OCI-LY3 (cell line): ENCODE measurements at regions not wholly inside any gene's neighbourhood (a gene's known extent, or its start where the extent isn't known, plus 50 kb on each side); places are given as distances from the start of the nearest gene placed in this dataset.
"Not testable (repeated sequence)": the region's sequence is repeated elsewhere in the genome, so short reads cannot be mapped to it uniquely, and the experiment has no call there.

Experiments
- H2AFZ ChIP-seq: fragments of 200-600, 300-600 bp; shearing (Covaris generic); 2 replicates; pipeline ENCODE4 v1.6.0; 2014; ENCODE audit warnings: antibody characterized with exemption, low read depth, low read length
- H3K27ac ChIP-seq: fragments of 200-600, 300-600 bp; sonication (generic); 2 replicates; pipeline ENCODE4 v1.5.1; 2014; ENCODE audit warnings: mild to moderate bottlenecking, low read length, moderate library complexity, mixed read lengths
- H3K27me3 ChIP-seq: fragments of 200-600, 300-600 bp; sonication (generic); 2 replicates; pipeline ENCODE4 v1.6.1; 2014; ENCODE audit warnings: low read depth, low read length, mixed read lengths
- H3K36me3 ChIP-seq: fragments of 200-600, 300-600 bp; sonication (generic); replicated peaks from 2 replicates; pipeline ENCODE3; 2014; ENCODE audit warnings: low read depth, low read length, mixed read lengths
- H3K4me1 ChIP-seq: fragments of 300-600, 200-600 bp; sonication (generic); 2 replicates; pipeline ENCODE4 v1.6.1; 2014; ENCODE audit warnings: low read length, mixed read lengths
- H3K4me2 ChIP-seq: fragments of 200-600, 300-600 bp; sonication (generic); 2 replicates; pipeline ENCODE4 v1.6.1; 2014; ENCODE audit warnings: low read length, mixed read lengths
- H3K4me3 ChIP-seq: fragments of 300-600, 200-600 bp; sonication (generic); 2 replicates; pipeline ENCODE4 v1.5.1; 2014; ENCODE audit warnings: antibody characterized with exemption, mild to moderate bottlenecking, low read length, moderate library complexity
- H3K79me2 ChIP-seq: fragments of 300-600, 200-600 bp; shearing (Covaris generic); 2 replicates; pipeline ENCODE4 v1.6.1; 2014; ENCODE audit warnings: mild to moderate bottlenecking, low read length, mixed read lengths
- H3K9ac ChIP-seq: fragments of 300-600, 200-600 bp; shearing (Covaris generic); 2 replicates; pipeline ENCODE4 v1.6.0; 2014; ENCODE audit warnings: mild to moderate bottlenecking, low read length, moderate library complexity
- H3K9me3 ChIP-seq: fragments of 200-600, 300-600 bp; shearing (Covaris generic); 2 replicates; pipeline ENCODE4 v1.6.1; 2014; ENCODE audit warnings: low read length, mixed read lengths; ENCODE audit not compliant: insufficient read depth
- H4K20me1 ChIP-seq: fragments of 200-600, 300-600 bp; sonication (generic); 2 replicates; pipeline ENCODE4 v1.6.1; 2016; ENCODE audit warnings: low read length, mixed read lengths; ENCODE audit not compliant: insufficient read depth
- EZH2phosphoT487 ChIP-seq: fragments of 200-600 bp; shearing (Covaris generic); IDR thresholded peaks from 2 replicates; pipeline ENCODE4 v1.6.1; 2018; ENCODE audit warnings: antibody characterized with exemption, mixed run types, low read depth
- TF ChIP-seq, protein P1 (sequence below): fragments of 200-600, 300-600 bp; sonication (generic); IDR thresholded peaks from 2 replicates; pipeline ENCODE4 v1.5.1; 2014; ENCODE audit warnings: antibody characterized with exemption, low read length, low read depth

DNA sequence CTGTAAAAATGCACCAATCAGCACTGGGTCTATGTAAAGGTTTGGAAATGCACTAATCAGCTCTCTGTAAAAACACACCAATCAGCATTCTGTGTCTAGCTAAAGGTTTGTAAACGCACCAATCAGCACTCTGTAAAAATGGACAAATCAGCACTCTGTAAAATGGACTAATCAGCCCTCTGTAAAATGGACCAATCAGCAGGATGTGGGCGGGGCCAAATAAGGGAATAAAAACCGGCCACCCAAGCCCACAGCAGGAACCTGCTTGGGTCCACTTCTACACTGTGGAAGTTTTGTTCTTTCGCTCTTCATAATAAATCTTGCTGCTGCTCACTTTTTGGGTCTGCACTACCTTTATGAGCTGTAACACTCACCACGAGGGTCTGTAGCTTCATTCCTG is 101.0 kb downstream of the SMC2 start:
- not testable (repeated sequence) for H3K36me3 ChIP-seq, H3K9me3 ChIP-seq, H3K4me3 ChIP-seq, H3K27me3 ChIP-seq, H3K79me2 ChIP-seq, H3K27ac ChIP-seq, H3K9ac ChIP-seq, H2AFZ ChIP-seq, H3K4me2 ChIP-seq, H4K20me1 ChIP-seq
- peaks cover 28% of the 10 kb centered on the region for H3K4me1 ChIP-seq

DNA sequence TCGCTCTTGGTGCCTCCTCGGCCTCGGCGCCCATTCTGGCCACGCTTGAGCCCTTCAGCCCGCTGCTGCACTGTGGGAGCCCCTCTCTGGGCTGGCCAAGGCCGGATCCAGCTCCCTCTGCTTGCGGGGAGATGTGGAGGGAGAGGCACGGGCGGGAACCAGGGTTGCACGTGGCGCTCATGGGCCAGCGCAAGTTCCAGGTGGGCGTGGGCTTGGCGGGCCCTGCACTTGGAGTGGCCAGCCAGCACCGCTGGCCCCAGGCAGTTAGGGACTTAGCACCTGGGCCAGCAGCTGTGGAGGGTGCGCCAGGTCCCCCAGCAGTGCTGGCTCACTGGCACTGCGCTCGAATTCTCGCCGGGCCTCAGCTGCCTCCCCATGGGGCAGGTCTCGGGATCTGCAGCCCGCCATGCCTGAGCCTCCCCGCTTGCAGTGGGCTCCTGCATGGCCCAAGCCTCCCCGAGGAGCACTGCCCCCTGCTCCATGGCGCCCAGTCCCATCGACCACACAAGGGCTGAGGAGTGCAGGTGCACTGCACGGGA is 106.4 kb downstream of the SMC2 start:
- TF ChIP-seq EZH2phosphoT487, result no peak
- TF ChIP-seq, protein P1, sequence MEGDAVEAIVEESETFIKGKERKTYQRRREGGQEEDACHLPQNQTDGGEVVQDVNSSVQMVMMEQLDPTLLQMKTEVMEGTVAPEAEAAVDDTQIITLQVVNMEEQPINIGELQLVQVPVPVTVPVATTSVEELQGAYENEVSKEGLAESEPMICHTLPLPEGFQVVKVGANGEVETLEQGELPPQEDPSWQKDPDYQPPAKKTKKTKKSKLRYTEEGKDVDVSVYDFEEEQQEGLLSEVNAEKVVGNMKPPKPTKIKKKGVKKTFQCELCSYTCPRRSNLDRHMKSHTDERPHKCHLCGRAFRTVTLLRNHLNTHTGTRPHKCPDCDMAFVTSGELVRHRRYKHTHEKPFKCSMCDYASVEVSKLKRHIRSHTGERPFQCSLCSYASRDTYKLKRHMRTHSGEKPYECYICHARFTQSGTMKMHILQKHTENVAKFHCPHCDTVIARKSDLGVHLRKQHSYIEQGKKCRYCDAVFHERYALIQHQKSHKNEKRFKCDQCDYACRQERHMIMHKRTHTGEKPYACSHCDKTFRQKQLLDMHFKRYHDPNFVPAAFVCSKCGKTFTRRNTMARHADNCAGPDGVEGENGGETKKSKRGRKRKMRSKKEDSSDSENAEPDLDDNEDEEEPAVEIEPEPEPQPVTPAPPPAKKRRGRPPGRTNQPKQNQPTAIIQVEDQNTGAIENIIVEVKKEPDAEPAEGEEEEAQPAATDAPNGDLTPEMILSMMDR, result no peak

DNA sequence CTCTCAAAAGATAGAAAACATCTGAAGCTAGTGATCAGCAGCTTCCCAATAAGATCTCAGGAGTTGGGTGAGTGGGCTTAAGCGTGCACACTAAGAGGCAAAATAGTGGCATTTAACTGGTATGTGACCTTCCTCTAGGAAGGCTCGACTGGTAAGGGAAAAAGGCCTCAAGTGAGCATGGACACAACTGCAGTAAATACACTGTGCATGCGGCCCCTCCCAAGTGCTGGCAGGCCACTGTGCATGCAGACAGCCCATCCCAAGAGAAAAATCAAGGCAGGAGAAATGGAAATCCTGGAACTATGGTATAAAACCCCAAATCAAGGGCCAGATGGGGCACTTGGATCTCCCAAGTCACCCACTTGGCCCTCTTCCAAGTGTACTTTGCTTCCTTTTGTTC is 112.7 kb downstream of the SMC2 start:
- H3K4me3 ChIP-seq, result no peak overlapping the region
- H3K27ac ChIP-seq, result no peak overlapping the region
- H3K4me1 ChIP-seq, result peaks cover 6% of the 10 kb centered on the region
- no peaks in the 10 kb centered on the region for H3K27me3 ChIP-seq
- H4K20me1 ChIP-seq, result no peaks in the 10 kb centered on the region
- no peak overlapping the region for H3K4me2 ChIP-seq
- H3K9me3 ChIP-seq, result no peaks in the 10 kb centered on the region
- no peaks in the 10 kb centered on the region for H3K36me3 ChIP-seq
- no peaks in the 10 kb centered on the region for H3K79me2 ChIP-seq
- no peak overlapping the region for H2AFZ ChIP-seq
- no peak overlapping the region for H3K9ac ChIP-seq
- no peak for TF ChIP-seq EZH2phosphoT487
- TF ChIP-seq, protein P1, result no peak

More for the DNA sequence above, 106.4 kb downstream of the SMC2 start:
- no peak overlapping the region for H3K9ac ChIP-seq
- no peaks in the 10 kb centered on the region for H4K20me1 ChIP-seq
- H3K4me3 ChIP-seq, result no peak overlapping the region
- no peaks in the 10 kb centered on the region for H3K27me3 ChIP-seq
- peaks cover 2% of the 10 kb centered on the region for H3K36me3 ChIP-seq
- no peaks in the 10 kb centered on the region for H3K79me2 ChIP-seq
- H3K4me2 ChIP-seq, result no peak overlapping the region
- H3K9me3 ChIP-seq, result no peaks in the 10 kb centered on the region
- H3K4me1 ChIP-seq, result no peaks in the 10 kb centered on the region
- H3K27ac ChIP-seq, result no peak overlapping the region
- H2AFZ ChIP-seq, result no peak overlapping the region

DNA sequence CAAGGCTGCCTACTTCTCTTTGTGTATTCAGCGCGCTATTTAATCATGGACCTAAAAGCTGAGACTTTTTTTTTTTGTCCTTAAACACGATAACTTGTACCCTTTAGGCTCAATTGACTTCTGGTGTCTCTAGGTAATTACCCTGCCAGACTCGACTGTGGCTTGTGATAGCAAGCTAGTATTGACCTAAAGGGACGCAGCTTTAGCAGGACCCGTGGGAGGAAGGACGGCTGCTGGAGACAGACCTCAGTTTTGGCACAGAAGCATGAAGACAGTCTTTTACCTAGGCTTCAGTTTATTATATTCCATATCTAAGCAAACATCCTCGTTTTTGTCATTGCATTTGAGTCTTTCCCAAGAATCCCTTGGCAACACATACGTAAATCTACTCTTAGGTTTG is 115.3 kb downstream of the SMC2 start:
- H4K20me1 ChIP-seq, result no peaks in the 10 kb centered on the region
- no peak overlapping the region for H3K4me3 ChIP-seq
- no peaks in the 10 kb centered on the region for H3K9me3 ChIP-seq
- peaks cover 6% of the 10 kb centered on the region for H3K4me1 ChIP-seq
- TF ChIP-seq EZH2phosphoT487, result no peak
- TF ChIP-seq, protein P1, result no peak
- H3K27me3 ChIP-seq, result no peaks in the 10 kb centered on the region
- H3K36me3 ChIP-seq, result no peaks in the 10 kb centered on the region
- no peak overlapping the region for H2AFZ ChIP-seq
- no peak overlapping the region for H3K4me2 ChIP-seq
- no peaks in the 10 kb centered on the region for H3K79me2 ChIP-seq
- no peak overlapping the region for H3K27ac ChIP-seq
- H3K9ac ChIP-seq, result no peak overlapping the region

- no peak overlapping the region for H3K27ac ChIP-seq
- H3K9me3 ChIP-seq, result no peaks in the 10 kb centered on the region
- H3K4me1 ChIP-seq, result no peaks in the 10 kb centered on the region
- H3K36me3 ChIP-seq, result no peaks in the 10 kb centered on the region
- no peaks in the 10 kb centered on the region for H3K79me2 ChIP-seq
- H3K4me2 ChIP-seq, result no peak overlapping the region
- no peaks in the 10 kb centered on the region for H4K20me1 ChIP-seq
- no peak overlapping the region for H2AFZ ChIP-seq
- TF ChIP-seq, protein P1, result no peak
- no peak for TF ChIP-seq EZH2phosphoT487
- H3K27me3 ChIP-seq, result no peaks in the 10 kb centered on the region
- H3K9ac ChIP-seq, result no peak overlapping the region
- H3K4me3 ChIP-seq, result no peak overlapping the region
Measured at GRCh38 chr9:104227108-104227507, 133.0 kb downstream of the SMC2 start.
